DMS53 treated with DMSO at 0.1 percent for 48 hours (cell line): ENCODE measurements at regions not wholly inside any gene's neighbourhood (a gene's known extent, or its start where the extent isn't known, plus 50 kb on each side); places are given as distances from the start of the nearest gene placed in this dataset.

Experiments
- DNase-seq: peaks from one replicate; lab custom pipeline; 2025; ENCODE audit not compliant: unreplicated experiment; lab: John Stamatoyannopoulos, UW

DNA sequence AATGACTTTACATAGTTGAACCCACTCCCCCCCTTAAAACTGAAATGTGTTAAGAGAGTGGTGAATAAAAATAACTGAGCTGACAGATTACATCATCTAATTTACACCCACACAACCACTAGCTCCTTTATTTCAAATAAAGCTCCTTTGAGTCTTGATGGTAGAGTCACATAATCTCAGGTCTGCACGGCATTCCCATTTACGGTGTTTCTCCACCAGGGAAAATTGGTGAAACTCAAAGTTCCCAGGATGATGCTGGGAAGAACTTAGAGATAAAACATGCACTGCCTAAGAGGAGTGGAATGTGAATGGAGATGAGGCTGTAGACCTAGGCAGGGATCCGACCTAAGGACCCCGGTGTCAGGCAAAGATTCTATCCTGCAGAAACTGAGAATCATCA is 727.8 kb upstream of the ADAMTS5 start:
- DNase-seq = no peak

DNA sequence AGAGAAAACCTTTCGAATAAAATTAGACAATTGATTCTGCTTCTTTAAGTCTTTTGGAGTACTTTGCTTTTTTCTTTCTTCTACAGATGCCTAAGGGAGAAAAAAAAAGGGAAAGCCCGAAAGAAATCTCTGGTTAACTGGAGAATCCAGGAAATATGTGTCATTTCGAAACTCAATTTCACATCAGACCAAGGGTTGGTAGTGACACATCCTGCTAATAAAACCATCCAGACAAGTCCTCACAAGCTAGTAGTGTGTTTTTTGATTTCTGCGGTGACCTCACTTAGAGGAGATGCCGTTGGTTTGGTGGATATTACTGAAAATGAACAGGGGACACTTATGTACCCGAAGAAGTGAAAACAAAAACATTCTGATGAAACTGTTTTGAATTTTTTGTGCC is 726.5 kb upstream of the ADAMTS5 start:
- no peak for DNase-seq

DNA sequence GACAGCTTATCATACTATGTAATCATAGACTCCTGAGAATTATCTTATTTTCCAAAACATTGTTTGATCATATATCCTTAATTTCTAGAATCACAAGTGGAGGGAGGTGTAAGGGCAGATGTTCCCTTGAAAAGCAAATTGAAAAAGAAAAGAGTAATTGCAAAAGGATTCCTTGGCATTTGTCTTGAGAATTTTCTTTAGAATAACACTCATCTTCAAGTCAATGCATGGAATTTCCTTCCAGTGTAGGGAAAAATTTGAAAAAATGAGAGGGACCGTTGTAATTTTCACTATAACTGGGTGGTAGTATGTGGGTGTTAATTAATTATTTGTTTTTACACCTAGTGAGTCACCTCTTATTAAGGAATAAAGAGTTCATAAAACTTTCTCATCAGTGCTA is 724.6 kb upstream of the ADAMTS5 start:
- no peak for DNase-seq

DNA sequence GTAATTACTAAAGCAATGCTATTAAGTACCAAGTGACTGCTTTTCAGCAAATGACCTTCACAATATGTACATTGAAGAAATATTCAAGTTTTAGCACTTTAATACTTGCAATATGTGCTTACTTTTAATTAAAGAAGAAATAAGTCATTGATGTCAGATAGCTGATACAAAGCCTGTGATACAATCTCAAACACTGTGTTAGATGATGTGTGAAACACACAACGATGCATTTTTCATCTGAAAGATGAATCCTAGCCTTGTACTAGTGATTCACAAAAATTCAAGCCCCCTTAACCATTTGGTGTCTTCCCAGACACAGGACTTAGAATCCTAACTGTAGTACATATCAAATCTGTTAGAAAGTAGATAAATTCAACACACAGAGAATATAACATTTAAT is 724.1 kb upstream of the ADAMTS5 start:
- DNase-seq = no peak

DNA sequence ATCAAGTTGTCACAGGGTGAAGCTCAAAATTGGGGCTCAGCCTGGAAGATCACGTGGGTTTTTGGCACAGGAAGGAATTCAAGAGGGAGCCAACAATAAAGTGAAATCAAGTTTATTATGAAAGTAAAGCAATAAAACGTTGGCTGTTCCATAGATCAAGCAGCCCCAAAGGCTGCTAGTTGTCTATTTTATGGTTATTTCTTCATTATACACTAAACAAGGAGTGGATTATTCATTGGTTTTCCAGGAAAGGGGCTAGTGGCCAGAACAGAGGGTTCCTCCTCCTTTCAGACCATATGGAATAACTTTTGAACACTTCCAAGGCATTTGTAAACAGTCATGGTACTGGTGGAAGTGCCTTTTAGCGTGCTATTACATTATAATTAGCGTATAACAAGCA is 723.5 kb upstream of the ADAMTS5 start:
- no peak for DNase-seq

DNA sequence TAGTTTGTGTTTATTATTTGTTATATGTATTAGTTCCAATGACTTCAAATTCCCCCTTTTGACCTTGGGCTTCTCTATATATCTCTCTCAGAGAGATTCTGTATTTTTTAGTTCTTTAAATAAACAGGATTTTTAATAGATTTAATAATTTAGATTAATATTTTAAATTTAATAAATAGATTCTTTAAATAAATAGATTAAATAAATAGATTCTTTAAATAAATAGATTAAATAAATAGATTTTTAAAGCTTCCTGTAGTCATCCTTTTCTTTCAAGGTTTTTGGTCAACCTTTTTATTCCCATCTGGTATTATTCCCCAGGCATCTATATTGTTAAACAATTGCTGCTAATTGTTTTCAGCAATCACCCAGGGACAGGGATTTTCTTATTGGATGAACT is 721.9 kb upstream of the ADAMTS5 start:
- DNase-seq = no peak

DNA sequence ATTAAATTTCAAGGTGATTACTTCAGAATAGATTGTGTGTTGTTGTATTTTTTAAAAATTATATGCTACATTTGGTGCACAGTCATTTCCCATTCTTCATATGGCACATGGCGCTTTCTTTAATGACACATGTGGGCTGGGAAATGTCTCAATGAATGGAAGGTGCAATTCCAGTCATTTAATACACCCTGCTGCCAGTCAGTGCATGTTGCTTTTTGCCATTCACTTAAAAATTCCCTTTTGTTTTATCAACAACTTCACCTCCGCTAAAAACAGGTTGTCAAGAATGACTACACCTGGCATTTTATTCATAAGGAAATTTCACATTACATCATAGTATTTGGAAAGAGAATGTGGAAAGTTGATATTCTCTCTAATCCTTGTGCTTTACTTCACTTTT is 716.4 kb upstream of the ADAMTS5 start:
- DNase-seq = no peak

DNA sequence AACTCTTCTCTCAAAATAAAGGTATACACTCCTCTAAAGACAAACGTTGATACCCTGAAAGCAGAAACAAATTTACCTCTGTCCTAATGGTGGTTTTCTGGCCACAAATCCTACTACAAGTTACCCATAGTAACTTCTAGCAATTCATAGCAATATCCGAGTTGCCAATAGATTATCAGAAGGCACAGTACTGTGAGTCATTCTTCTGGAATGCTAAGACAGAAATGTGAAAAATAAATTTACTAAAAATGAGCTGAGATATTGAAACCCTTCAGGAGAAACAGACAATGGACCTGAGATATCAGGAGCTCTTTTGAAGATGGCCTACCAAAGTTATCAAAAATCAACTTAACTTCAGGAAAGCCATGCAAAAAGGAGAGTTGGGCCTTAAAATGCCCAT is 715.0 kb upstream of the ADAMTS5 start:
- no peak for DNase-seq

DNA sequence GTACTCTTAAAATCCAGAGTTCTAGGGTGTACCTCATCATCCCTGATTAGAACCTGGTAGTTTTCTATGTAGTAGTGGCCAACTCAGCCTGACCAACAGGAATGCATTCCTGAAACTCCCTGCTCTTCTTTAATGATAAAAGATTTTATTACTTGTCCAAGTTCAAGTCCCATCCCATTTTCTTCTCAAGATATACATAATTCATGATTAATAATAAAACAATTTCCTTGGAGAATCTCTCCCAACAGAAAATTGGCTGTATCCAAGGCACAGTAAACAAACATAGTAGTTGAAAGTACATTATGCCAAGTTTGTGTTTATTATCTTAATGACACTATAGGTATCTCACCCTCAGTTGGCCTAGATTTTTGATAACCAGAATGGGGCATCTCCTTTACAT is 714.1 kb upstream of the ADAMTS5 start:
- DNase-seq = no peak

DNA sequence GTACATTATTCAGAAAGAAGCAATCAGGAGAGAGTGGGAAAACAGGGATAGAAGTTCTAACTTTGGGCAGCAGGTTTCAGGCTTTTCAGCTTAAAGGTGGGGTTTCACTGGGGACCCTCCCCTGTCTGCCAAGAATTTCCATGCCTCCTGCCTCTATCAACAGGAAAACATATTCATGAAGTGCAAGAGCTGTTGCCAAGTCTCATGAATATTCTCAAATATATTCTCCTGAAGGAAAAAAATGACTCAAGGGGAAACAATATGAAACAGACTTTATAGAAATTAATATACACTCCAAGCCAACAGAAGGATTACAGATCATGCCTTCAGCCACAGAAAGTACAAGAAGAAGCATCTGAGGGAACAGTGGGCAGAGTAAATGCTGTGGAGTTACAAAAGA is 713.3 kb upstream of the ADAMTS5 start:
- DNase-seq = no peak

DNA sequence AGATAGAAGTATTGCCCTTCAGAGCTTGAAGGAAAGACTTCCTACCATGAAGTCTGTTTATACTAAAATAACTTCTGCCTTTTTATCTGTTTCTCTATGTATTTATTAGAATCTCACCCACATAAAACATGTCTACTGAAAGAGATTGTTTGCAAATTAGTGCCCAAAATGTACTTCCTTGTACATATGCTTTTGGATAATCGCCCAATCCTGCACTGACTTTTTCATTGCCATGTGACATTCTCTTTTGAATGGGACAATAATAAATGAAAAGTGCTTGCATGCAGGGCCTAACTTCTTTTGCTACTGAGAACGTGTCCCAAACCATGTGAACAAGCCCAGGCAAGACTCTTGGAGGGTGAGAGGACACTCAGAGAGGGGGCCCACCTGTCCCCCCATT is 711.6 kb upstream of the ADAMTS5 start:
- no peak for DNase-seq

DNA sequence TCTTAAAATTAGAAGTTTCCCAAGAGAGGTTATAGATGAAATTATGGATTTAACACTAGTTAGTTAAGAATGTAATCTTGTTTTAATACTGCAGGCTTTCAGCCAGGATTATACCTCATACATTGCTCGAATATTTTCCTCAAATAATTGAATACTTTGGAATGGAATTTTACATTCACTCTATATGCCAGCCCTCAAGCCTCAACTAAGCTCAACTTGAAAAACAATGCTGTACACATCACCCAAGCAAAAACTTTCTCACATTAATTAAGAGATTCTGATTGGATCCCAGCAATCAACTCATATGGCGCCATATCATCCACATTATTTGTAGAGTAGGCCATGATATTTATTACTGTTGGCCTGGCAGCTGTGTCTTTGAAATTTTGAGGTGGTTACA is 710.7 kb upstream of the ADAMTS5 start:
- DNase-seq = no peak

DNA sequence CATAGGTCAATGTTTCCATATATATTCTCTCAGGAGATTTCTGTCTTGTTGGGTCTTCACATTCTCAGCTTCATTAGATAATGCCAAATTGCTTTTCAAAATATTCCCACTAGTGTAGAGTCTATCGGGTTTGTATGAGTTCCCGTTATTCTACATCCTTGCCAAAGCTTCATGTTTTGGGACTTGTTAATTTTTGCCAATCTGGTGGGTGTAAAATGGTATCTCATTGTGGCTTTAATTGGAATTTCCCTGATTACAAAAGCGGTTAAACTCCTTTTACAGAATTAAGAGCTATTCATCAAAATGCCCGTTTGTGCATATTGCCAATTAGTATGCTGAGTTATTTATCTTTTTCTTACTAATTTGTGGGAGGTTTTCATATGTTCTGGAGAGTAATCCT is 708.4 kb upstream of the ADAMTS5 start:
- DNase-seq = no peak

DNA sequence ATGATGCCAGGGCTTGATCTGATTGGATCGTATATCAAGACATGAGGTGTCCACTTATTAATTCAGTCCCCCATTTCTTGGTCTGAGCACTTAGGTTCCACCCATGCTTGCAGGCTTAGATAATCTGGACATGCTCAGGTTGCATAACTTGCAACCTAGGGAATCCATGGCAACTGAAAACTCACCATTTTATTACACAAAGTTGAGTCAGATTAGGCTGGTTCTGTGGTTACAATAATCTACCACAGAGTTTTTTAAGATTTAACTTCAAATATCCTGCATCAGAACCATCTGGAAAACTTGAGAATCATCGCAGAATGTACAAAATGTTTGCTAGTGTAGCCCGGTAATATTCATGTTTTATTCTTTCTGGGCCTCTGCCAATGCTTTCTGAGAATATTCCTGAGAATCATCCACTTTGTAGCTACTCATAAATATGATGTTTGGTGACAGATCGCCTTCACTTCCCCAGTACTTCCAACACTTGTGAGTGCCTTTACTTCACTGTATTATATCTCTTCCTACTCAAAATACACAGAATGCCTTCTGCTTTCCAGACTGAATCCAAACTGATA is 707.2 kb upstream of the ADAMTS5 start:
- no peak for DNase-seq

DNA sequence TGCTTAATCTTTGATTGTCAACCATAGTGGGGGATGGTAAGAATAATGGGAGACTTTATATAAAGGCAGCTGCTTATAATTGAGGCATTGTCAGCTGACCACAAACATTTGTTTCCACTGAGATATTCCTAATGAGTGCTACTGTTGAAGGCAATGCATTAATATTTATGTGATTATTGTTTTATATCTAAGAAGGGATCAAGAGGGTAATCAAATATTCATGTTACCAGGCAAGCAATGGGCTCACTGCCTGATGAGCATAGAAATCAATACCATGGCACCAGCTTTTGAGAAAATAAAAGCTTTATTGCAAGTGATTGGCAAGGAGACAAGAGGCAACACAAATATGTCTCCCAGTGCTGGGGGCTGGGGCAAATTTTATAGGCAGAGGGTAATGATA is 706.7 kb upstream of the ADAMTS5 start:
- DNase-seq = no peak

DNA sequence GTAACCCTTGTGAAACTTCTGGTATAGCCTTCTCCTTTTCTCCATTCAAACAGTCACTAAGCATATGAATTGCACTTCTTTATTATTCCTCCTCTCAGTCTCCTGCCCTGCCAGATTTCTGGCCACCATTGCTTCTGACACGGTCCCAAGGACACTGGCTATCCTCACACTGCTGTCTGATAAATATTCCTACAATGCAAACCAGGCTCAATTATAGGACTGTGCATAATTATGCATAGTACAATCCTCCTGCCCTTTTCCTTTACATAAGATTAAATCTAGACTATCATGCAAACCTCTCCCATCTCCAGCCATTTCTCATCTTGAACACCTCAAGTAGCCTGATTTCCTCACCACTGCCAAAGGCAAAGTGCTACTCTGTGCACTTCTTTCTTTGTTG is 704.3 kb upstream of the ADAMTS5 start:
- no peak for DNase-seq

DNA sequence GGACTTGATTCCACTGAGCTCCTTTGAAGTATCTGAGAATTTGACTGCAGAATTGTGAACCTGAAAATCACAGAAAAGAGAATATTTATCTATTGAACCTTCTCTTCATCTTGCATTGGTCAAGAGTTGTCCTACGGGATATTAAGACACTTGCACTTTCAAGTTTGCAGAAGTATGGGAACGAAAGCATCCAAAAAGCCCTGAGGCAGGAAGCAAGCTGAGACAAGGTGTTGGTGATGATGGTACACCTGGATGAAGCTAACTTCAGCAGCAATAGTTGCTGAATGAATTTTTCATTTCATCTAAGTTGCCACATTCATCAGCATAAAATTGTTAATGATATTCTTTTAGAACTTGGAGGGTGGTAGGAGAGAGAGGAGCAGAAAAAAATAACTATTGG is 686.6 kb upstream of the ADAMTS5 start:
- DNase-seq = no peak

DNA sequence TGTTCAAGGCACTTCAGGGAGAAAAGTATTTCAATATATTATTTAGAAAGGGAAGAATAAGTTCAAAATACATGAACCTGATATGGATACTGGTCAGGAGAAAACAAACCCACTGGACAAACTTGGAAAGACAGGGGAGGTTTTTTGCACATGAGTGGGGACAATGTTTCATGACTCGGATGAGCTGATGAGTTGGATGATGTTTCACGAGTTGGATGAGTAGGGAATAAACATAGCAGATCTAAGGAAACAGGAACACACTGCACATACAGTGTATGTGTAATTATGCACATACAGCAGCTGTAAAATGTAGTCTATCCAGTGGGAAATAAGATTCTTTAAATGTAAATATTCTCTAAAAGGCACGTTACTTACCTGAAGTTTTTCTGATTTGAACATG is 682.9 kb upstream of the ADAMTS5 start:
- DNase-seq = no peak

DNA sequence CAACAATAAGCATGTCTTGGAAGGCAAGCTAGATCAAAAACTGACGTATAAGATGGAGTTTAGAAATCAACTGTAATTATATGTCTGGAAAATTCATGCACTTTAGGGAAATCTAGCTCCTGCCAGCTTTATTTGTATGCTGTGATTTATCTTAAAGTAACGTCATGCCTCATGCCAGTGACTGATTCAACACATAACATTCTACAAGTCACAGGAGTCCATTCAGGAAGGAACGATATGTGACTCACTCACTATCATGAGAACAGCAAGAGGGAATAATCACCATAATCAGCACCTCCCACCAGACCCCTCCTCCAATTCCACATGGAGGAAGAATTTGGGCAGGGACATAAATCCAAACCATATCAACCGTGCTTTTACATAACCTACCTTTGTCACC is 682.4 kb upstream of the ADAMTS5 start:
- no peak for DNase-seq

DNA sequence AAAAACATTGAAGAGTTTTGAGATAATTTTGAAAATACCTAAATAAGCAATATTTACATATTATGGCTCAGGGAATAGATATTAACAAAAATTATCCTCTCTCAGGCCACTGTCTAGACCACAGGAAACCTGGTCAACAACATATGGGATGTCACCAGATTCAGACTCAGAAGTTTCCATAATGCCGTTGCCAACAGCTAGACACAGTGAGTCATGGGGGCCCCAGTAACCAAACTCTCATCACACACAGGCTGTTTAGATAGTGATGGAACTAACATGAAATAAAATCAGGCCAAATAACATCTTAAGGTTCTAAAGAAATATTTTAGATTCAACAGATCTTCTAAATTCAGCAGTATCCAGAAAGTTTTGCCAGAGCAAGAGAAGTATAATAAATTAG is 681.7 kb upstream of the ADAMTS5 start:
- no peak for DNase-seq

DNA sequence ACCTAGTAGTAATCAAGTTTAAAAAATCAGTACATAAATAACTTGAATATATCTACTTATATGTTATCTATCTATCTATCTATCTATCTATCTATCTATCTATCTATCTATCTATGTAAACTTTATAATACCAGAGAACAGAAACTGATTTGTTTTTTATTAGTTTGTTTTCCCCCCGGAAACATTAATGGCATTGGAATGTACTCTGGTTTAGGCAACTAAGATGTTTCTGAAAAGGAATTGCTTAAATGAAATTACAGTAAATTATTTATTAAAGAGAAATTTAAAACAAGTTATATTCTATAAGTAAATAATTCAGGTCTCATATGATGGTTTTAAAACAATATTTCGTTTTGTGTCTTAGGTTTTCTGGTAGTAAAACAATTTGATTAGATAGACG is 681.0 kb upstream of the ADAMTS5 start:
- no peak for DNase-seq

DNA sequence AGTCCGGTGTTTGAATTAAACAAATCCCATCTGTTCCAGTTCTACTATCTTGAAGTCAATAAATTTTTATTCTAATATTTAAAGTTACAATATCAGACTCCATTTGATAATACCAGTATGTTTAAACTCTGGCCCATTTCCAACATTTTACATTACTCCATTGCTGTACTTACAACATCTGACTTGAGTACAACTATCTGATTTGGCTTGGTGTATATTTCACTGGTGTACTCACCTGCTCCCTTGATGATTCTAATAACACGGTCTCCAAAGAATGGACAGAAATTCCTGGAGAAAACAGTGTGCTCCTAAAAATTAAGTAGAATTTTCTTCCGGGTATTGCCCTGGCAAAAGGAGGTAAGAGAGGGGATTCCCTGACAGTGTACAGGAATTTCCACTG is 680.5 kb upstream of the ADAMTS5 start:
- DNase-seq = no peak

DNA sequence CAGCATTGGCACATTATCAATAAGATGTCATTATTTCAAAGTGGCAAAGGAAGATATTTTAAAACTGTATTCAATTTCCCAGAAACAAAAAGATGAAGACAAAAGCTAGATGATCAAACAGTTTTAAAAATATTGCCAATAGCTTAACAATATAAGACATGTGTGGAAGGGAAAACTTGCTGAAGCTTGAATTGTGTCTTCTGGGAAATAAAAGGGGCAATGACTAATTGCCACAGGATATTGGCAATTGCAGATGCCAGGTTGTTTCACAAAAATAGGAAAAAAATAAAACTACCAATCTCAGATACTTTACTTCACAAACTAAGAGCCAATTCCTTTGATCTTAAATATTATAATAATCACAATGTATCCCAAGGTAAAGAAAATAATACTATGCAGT is 679.8 kb upstream of the ADAMTS5 start:
- DNase-seq = no peak

DNA sequence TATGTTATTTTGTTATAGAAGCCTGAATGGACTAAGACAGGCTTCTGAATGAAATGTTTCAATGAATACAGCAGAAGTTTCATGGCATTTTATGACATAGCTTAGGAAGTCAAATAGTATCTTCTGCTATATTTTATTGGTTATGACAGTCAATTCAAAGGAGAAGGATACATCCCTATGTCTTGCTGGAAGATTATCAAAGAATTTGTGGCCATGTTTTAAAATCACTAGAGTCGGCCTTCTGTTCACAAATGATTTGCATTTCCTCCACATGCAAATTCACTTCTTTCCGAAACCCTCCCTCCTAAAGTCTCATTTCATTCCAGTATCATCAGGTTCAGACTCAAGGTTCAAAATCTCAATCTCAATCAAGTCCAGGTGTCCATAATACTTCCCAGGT is 679.2 kb upstream of the ADAMTS5 start:
- DNase-seq = no peak
